Keratinocyte (primary cell): ENCODE measurements at regions not wholly inside any gene's neighbourhood (a gene's known extent, or its start where the extent isn't known, plus 50 kb on each side); places are given as distances from the start of the nearest gene placed in this dataset.

Source experiments
- DNase-seq: peaks from one replicate; pipeline ENCODE4 v3.0.0-alpha.2; 2011; ENCODE audit warnings: low read depth, missing footprints, low spot score
- FAIRE-seq: peaks from 2 replicates; lab custom pipeline; 2011; peaks lifted over from hg19 to GRCh38; lab: Jason Lieb, UNC
- H2AFZ ChIP-seq: 2 replicates; pipeline ENCODE4 v1.6.0; 2012; ENCODE audit warnings: low read length, control low read depth, inconsistent platforms; ENCODE audit not compliant: control insufficient read depth
- H3K27ac ChIP-seq: 2 replicates; pipeline ENCODE4 v1.5.1; 2011; ENCODE audit warnings: low read length; ENCODE audit not compliant: control insufficient read depth, insufficient read depth
- H3K27me3 ChIP-seq: 3 replicates; pipeline ENCODE4 v1.6.0; 2011; ENCODE audit warnings: low read length; ENCODE audit not compliant: control insufficient read depth, insufficient read depth; ENCODE audit errors: extremely low read depth
- H3K36me3 ChIP-seq, 2 experiments: 2 replicates in 1 of 2; 3 replicates in 1 of 2; pipeline ENCODE4 v1.5.1; 2011; ENCODE audit warnings: low read length in 2 of 2, mild to moderate bottlenecking in 1 of 2; ENCODE audit not compliant: control insufficient read depth in 2 of 2, insufficient read depth in 2 of 2; ENCODE audit errors: extremely low read depth in 1 of 2
- H3K4me1 ChIP-seq: 3 replicates; pipeline ENCODE4 v1.5.1; 2011; ENCODE audit warnings: low read length; ENCODE audit not compliant: control insufficient read depth, insufficient read depth; ENCODE audit errors: extremely low read depth
- H3K4me2 ChIP-seq: 3 replicates; pipeline ENCODE4 v1.6.0; 2011; ENCODE audit warnings: low read depth, low read length; ENCODE audit not compliant: control insufficient read depth, insufficient read depth; ENCODE audit errors: extremely low read depth
- H3K4me3 ChIP-seq, 3 experiments: fragments of 200-600 bp in 1 of 3; sonication (generic) in 1 of 3; 2 replicates in 2 of 3; 3 replicates in 1 of 3; pipeline ENCODE4 v1.5.1; 2011 to 2016; ENCODE audit warnings: low read length in 3 of 3, mild to moderate bottlenecking in 3 of 3, control low read depth in 2 of 3, inconsistent platforms in 1 of 3, low read depth in 1 of 3, mixed read lengths in 1 of 3, mixed run types in 1 of 3, moderate library complexity in 1 of 3; ENCODE audit not compliant: control insufficient read depth in 2 of 3, insufficient read depth in 2 of 3; ENCODE audit errors: extremely low read depth in 1 of 3
- H3K79me2 ChIP-seq: 2 replicates; pipeline ENCODE4 v1.6.0; 2012; ENCODE audit warnings: low read length; ENCODE audit not compliant: control insufficient read depth, insufficient read depth
- H3K9ac ChIP-seq: 3 replicates; pipeline ENCODE4 v1.6.0; 2011; ENCODE audit warnings: low read length; ENCODE audit not compliant: control insufficient read depth, insufficient read depth; ENCODE audit errors: extremely low read depth
- H3K9me1 ChIP-seq: 3 replicates; pipeline ENCODE4 v1.6.0; 2011; ENCODE audit warnings: low read length; ENCODE audit not compliant: control insufficient read depth, insufficient read depth; ENCODE audit errors: extremely low read depth
- H3K9me3 ChIP-seq: 2 replicates; pipeline ENCODE4 v1.5.1; 2012; ENCODE audit warnings: low read depth, low read length; ENCODE audit not compliant: control insufficient read depth
- H4K20me1 ChIP-seq: 3 replicates; pipeline ENCODE4 v1.6.0; 2011; ENCODE audit warnings: low read length; ENCODE audit not compliant: control insufficient read depth, insufficient read depth; ENCODE audit errors: extremely low read depth
- EZH2 ChIP-seq: IDR thresholded peaks from one replicate; pipeline ENCODE4 v1.6.1; 2012; ENCODE audit warnings: inconsistent platforms, mild to moderate bottlenecking, low read length, moderate library complexity
- dilution Hi-C: fragments of 300-500 bp; cut with MboI; formaldehyde crosslinking; loops from one replicate; pipeline ENCODE4 v1.7.0; 2020; ENCODE audit warnings: low sequenced_read_pairs; ENCODE audit not compliant: extremely low pct_ligation_motif_present
- TF ChIP-seq, protein P1 (sequence below), 3 experiments: IDR thresholded peaks in 1 of 3; conservative IDR thresholded peaks in 1 of 3; optimal IDR thresholded peaks in 1 of 3; 2 replicates in 2 of 3; 3 replicates in 1 of 3; pipeline versions ENCODE3 to v1.5.1; 2011; ENCODE audit warnings: low read length in 3 of 3, mild to moderate bottlenecking in 3 of 3, moderate library complexity in 2 of 3, control low read depth in 1 of 3, inconsistent platforms in 1 of 3; ENCODE audit not compliant: insufficient read depth in 2 of 3; ENCODE audit errors: extremely low read depth in 1 of 3

DNA sequence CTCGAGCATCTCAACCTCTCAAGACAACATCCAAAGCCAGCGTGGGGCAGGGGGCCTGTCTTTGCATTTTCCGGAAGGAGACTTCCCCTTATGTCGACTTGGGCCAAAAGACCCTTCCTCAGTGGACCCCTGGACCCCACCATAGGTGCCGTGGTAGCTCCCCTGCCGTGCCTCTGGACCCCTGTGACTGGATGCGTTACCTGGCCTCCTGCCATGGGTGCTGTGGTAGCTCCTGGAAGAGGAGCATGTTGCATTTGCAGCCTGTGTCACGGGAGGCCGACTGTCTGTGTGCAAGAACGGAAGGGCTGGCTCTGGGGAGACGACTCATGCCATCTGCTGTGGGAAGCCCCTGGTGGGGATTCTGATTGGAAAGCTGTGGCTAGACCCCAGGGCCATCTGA, 130.1 kb downstream of the FOXL1 start:
- Histone ChIP-seq H4K20me1 (no peaks in the 10 kb centered on the region), H3K9me3 (peaks cover 2% of the 10 kb centered on the region), H3K9ac (no peak overlapping the region), H3K4me2 (no peak overlapping the region), H3K9me1 (no peaks in the 10 kb centered on the region), H3K27me3 (no peaks in the 10 kb centered on the region), H3K4me3 (no peak overlapping the region), H3K79me2 (no peaks in the 10 kb centered on the region), H3K4me1 (no peaks in the 10 kb centered on the region), H3K36me3 (no peaks in the 10 kb centered on the region), H2AFZ (no peak overlapping the region), H3K27ac (no peak overlapping the region)
- dilution Hi-C loops = no loop called here
- DNase-seq (no peak), FAIRE-seq (no peak)
- no peak for TF ChIP-seq EZH2
- TF ChIP-seq, protein P1, sequence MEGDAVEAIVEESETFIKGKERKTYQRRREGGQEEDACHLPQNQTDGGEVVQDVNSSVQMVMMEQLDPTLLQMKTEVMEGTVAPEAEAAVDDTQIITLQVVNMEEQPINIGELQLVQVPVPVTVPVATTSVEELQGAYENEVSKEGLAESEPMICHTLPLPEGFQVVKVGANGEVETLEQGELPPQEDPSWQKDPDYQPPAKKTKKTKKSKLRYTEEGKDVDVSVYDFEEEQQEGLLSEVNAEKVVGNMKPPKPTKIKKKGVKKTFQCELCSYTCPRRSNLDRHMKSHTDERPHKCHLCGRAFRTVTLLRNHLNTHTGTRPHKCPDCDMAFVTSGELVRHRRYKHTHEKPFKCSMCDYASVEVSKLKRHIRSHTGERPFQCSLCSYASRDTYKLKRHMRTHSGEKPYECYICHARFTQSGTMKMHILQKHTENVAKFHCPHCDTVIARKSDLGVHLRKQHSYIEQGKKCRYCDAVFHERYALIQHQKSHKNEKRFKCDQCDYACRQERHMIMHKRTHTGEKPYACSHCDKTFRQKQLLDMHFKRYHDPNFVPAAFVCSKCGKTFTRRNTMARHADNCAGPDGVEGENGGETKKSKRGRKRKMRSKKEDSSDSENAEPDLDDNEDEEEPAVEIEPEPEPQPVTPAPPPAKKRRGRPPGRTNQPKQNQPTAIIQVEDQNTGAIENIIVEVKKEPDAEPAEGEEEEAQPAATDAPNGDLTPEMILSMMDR (optimal IDR thresholded peaks at IDR 0.05 in 1 of 3, IDR thresholded peaks at IDR 0.05 in 1 of 3, conservative IDR thresholded peaks at IDR 0.05 in 1 of 3; ENCODE audit: extremely low read depth in 1 of 3, insufficient read depth in 2 of 3, low read length in 3 of 3) = no peak

DNA sequence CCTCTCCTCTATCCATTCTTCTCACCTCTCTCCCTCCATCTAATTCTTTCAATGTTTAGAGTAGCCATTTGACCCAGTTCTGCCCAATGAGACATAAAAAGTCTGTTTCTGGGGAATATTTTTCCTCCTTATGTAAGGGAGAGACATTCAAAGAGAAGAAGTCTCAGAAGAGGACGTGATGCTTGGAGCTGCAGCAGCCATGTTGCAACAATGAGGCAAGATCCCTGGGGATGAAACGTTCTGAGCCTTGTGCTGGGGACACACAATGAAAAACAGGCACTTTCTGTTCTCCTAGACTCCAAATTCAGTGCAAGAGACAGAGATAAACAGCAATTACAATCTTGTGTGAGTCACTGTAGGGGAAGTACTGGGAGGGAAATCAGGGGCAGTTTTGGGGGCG, 130.8 kb downstream of the FOXL1 start:
- no peak for TF ChIP-seq EZH2
- TF ChIP-seq, protein P1 (optimal IDR thresholded peaks at IDR 0.05 in 1 of 3, IDR thresholded peaks at IDR 0.05 in 1 of 3, conservative IDR thresholded peaks at IDR 0.05 in 1 of 3; ENCODE audit: extremely low read depth in 1 of 3, insufficient read depth in 2 of 3, low read length in 3 of 3) = no peak
- Histone ChIP-seq H2AFZ (no peak overlapping the region), H3K9me3 (peaks cover 2% of the 10 kb centered on the region), H3K4me1 (no peaks in the 10 kb centered on the region), H3K79me2 (no peaks in the 10 kb centered on the region), H3K36me3 (no peaks in the 10 kb centered on the region), H3K4me3 (no peak overlapping the region), H4K20me1 (no peaks in the 10 kb centered on the region), H3K27ac (no peak overlapping the region), H3K4me2 (no peak overlapping the region), H3K27me3 (no peaks in the 10 kb centered on the region), H3K9ac (no peak overlapping the region), H3K9me1 (no peaks in the 10 kb centered on the region)
- DNase-seq = no peak
- dilution Hi-C loops = no loop called here
- no peak for FAIRE-seq
